GM12873 (cell line): ENCODE measurements at regions not wholly inside any gene's neighbourhood (a gene's known extent, or its start where the extent isn't known, plus 50 kb on each side); places are given as distances from the start of the nearest gene placed in this dataset.

Experiments used
- CTCF ChIP-seq: IDR thresholded peaks from 2 replicates; pipeline ENCODE4 v1.5.1; 2012; ENCODE audit warnings: low read depth, mild to moderate bottlenecking, moderate library complexity, low read length, control low read depth; ENCODE audit not compliant: insufficient read depth; ENCODE audit errors: missing control alignments

DNA sequence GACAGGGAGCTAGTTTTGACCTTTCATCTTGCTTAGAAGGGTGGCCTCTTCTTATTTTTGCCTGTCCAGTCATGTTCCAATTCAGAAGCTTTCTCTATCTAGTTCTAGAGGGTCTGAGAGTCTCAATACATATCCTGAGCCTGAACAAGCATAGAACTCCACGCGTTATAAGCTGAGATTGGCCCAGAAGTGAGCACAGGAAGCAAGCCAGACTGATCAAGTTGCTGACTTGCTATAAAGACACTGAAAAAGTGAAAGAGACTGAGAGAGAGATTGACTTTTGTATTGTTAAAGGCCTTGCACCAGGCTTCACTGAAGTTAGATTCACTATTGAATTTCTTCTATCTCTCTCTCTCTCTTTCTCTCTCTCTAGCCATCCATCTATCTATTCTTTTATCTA, 142.7 kb upstream of the DOCK10 start:
- TF ChIP-seq CTCF: no peak

- TF ChIP-seq CTCF: no peak
These were observed 139.9 kb upstream of the DOCK10 start for GRCh38 chr2:225182126-225182525.

- no peak for TF ChIP-seq CTCF
These were observed 134.8 kb upstream of the DOCK10 start for GRCh38 chr2:225177098-225177497.

GRCh38 chr2:225173909-225174308, 131.6 kb upstream of the DOCK10 start:
- TF ChIP-seq CTCF: no peak

GRCh38 chr2:225171350-225171749, 129.1 kb upstream of the DOCK10 start:
- TF ChIP-seq CTCF: no peak

- TF ChIP-seq CTCF: no peak
These were observed 127.9 kb upstream of the DOCK10 start for GRCh38 chr2:225170162-225170561.

DNA sequence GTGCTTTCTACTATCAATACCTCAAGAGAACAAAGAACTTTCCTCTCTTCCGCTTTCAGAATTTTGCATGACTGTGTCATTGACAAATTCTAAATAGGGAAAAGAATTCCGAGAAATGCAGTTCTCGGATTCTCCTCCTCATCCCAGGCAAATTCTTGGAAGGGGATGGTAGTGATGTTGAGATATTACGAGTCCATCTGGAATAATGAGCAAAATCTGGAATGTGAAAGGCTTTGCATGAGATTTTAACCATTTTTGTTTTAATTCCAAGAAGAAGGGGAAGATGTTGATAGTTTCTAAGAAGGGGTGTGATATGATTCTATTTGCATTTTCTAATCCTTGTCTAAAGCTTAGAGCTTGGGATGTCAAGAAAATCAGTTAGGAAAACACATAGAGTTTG, 127.1 kb upstream of the DOCK10 start:
- no peak for TF ChIP-seq CTCF

GRCh38 chr2:225165052-225165451, 122.8 kb upstream of the DOCK10 start:
- no peak for TF ChIP-seq CTCF
